T-helper 1 cell (primary cell): ENCODE measurements at regions not wholly inside any gene's neighbourhood (a gene's known extent, or its start where the extent isn't known, plus 50 kb on each side); places are given as distances from the start of the nearest gene placed in this dataset.
"Not testable (repeated sequence)": the region's sequence is repeated elsewhere in the genome, so short reads cannot be mapped to it uniquely, and the experiment has no call there.

ENCODE experiments used
- DNase-seq, 5 donors: peaks; one replicate each; pipeline ENCODE4 v3.0.0-alpha.2; 2012 to 2020

GRCh38 chr18:49692906-49693716 lies 120.2 kb downstream of the ACAA2 start:
- no peak for DNase-seq

GRCh38 chr18:49691177-49691608 lies 122.1 kb downstream of the ACAA2 start:
- DNase-seq, result no peak

GRCh38 chr18:49690312-49690711 lies 123.0 kb downstream of the ACAA2 start:
- DNase-seq, result no peak

- DNase-seq, result peak in 1 of 5 donors; percentile 2
These were observed 123.5 kb downstream of the LIPG start for GRCh38 chr18:49685231-49685942.

GRCh38 chr18:49682803-49683190 lies 120.9 kb downstream of the LIPG start:
- not testable (repeated sequence) for DNase-seq

GRCh38 chr18:49682173-49682802 lies 120.4 kb downstream of the LIPG start:
- no peak for DNase-seq

- DNase-seq, result no peak
These were observed 119.5 kb downstream of the LIPG start for GRCh38 chr18:49681387-49681786.

- no peak for DNase-seq
These were observed 116.6 kb downstream of the LIPG start for GRCh38 chr18:49678440-49678839.

- no peak for DNase-seq
These were observed 116.0 kb downstream of the LIPG start for GRCh38 chr18:49677762-49678413.

- no peak for DNase-seq
These were observed 115.2 kb downstream of the LIPG start for GRCh38 chr18:49677081-49677480.

- DNase-seq, result no peak
These were observed 111.4 kb downstream of the LIPG start for GRCh38 chr18:49673281-49673680.

GRCh38 chr18:49672853-49673252 lies 111.0 kb downstream of the LIPG start:
- no peak for DNase-seq

- no peak for DNase-seq
These were observed 107.5 kb downstream of the LIPG start for GRCh38 chr18:49669403-49669802.

GRCh38 chr18:49668574-49669275 lies 106.9 kb downstream of the LIPG start:
- DNase-seq, result no peak

GRCh38 chr18:49667462-49667861 lies 105.6 kb downstream of the LIPG start:
- DNase-seq, result no peak

GRCh38 chr18:49666045-49666775 lies 104.4 kb downstream of the LIPG start:
- no peak for DNase-seq

- no peak for DNase-seq
These were observed 102.3 kb downstream of the LIPG start for GRCh38 chr18:49663899-49664890.

GRCh38 chr18:49662506-49662905 lies 100.6 kb downstream of the LIPG start:
- no peak for DNase-seq

GRCh38 chr18:49658823-49659404 lies 97.1 kb downstream of the LIPG start:
- no peak for DNase-seq

GRCh38 chr18:49656073-49656692 lies 94.3 kb downstream of the LIPG start:
- no peak for DNase-seq
